GM04504 (cell line): ENCODE measurements at regions not wholly inside any gene's neighbourhood (a gene's known extent, or its start where the extent isn't known, plus 50 kb on each side); places are given as distances from the start of the nearest gene placed in this dataset.

ENCODE experiments used
- DNase-seq: peaks from one replicate; pipeline ENCODE4 v3.0.0-alpha.2; 2012; ENCODE audit warnings: low read depth

- no peak for DNase-seq
Observed at GRCh38 chr10:20726381-20726780, 170.7 kb downstream of the NEBL start.

GRCh38 chr10:20714979-20715378 lies 182.1 kb downstream of the NEBL start:
- no peak for DNase-seq

GRCh38 chr10:20714518-20714917 lies 182.6 kb downstream of the NEBL start:
- no peak for DNase-seq

GRCh38 chr10:20713420-20713819 lies 183.7 kb downstream of the NEBL start:
- no peak for DNase-seq

- DNase-seq, result no peak
Observed at GRCh38 chr10:20712774-20713173, 184.3 kb downstream of the NEBL start.

- no peak for DNase-seq
Observed at GRCh38 chr10:20709708-20710107, 187.4 kb downstream of the NEBL start.

GRCh38 chr10:20708305-20708704 lies 188.8 kb downstream of the NEBL start:
- DNase-seq, result no peak

GRCh38 chr10:20707251-20707650 lies 189.9 kb downstream of the NEBL start:
- DNase-seq, result no peak

- DNase-seq, result no peak
Observed at GRCh38 chr10:20698837-20699236, 198.3 kb downstream of the NEBL start.

GRCh38 chr10:20694296-20694695 lies 202.8 kb downstream of the NEBL start:
- DNase-seq, result no peak

GRCh38 chr10:20688797-20689544 lies 208.1 kb downstream of the NEBL start:
- no peak for DNase-seq

GRCh38 chr10:20686015-20686635 lies 211.0 kb downstream of the NEBL start:
- DNase-seq, result no peak

GRCh38 chr10:20685462-20685861 lies 211.6 kb downstream of the NEBL start:
- no peak for DNase-seq

GRCh38 chr10:20683345-20683744 lies 213.8 kb downstream of the NEBL start:
- no peak for DNase-seq

GRCh38 chr10:20682782-20683181 lies 214.3 kb downstream of the NEBL start:
- DNase-seq, result no peak

GRCh38 chr10:20677340-20677739 lies 219.8 kb downstream of the NEBL start:
- no peak for DNase-seq

- no peak for DNase-seq
Observed at GRCh38 chr10:20674926-20675325, 222.2 kb downstream of the NEBL start.

- no peak for DNase-seq
Observed at GRCh38 chr10:20673175-20673574, 223.9 kb downstream of the NEBL start.

- no peak for DNase-seq
Observed at GRCh38 chr10:20672741-20673140, 224.4 kb downstream of the NEBL start.

GRCh38 chr10:20670579-20670978 lies 226.5 kb downstream of the NEBL start:
- DNase-seq, result no peak

- DNase-seq, result no peak
Observed at GRCh38 chr10:20668985-20669384, 228.1 kb downstream of the NEBL start.

- no peak for DNase-seq
Observed at GRCh38 chr10:20662742-20663141, 234.4 kb downstream of the NEBL start.

- no peak for DNase-seq
Observed at GRCh38 chr10:20659225-20659624, 237.9 kb downstream of the NEBL start.

- no peak for DNase-seq
Observed at GRCh38 chr10:20658158-20658557, 239.0 kb downstream of the NEBL start.
